ENCODE measurements at regions not wholly inside any gene's neighbourhood (a gene's known extent, or its start where the extent isn't known, plus 50 kb on each side); places are given as distances from the start of the nearest gene placed in this dataset.

- TF ChIP-seq CTCF (IDR thresholded peaks at IDR 0.05; ENCODE audit: low read depth, low read length) = no peak
- no peak for DNase-seq (ENCODE audit: extremely low read depth, low read depth)
Observed at GRCh38 chr14:95034788-95035187, 122.5 kb downstream of the DICER1 start.

- DNase-seq (ENCODE audit: extremely low read depth, low read depth) = no peak
- TF ChIP-seq CTCF (IDR thresholded peaks at IDR 0.05; ENCODE audit: low read depth, low read length) = no peak
Observed at GRCh38 chr14:95033682-95034632, 123.4 kb downstream of the DICER1 start.

- TF ChIP-seq CTCF (IDR thresholded peaks at IDR 0.05; ENCODE audit: low read depth, low read length) = no peak
Observed at GRCh38 chr14:95033031-95033430, 124.3 kb downstream of the DICER1 start.

GRCh38 chr14:95026851-95027463, 130.4 kb downstream of the DICER1 start:
- DNase-seq (ENCODE audit: extremely low read depth, low read depth) = no peak
- TF ChIP-seq CTCF (IDR thresholded peaks at IDR 0.05; ENCODE audit: low read depth, low read length) = no peak

More at GRCh38 chr14:95033031-95033430, 124.3 kb downstream of the DICER1 start:
- DNase-seq (ENCODE audit: extremely low read depth, low read depth) = no peak

- TF ChIP-seq CTCF (IDR thresholded peaks at IDR 0.05; ENCODE audit: low read depth, low read length) = no peak
- DNase-seq (ENCODE audit: extremely low read depth, low read depth) = no peak
Observed at GRCh38 chr14:95025941-95026340, 131.4 kb downstream of the DICER1 start.

GRCh38 chr14:95025218-95025617, 132.1 kb downstream of the DICER1 start:
- TF ChIP-seq CTCF (IDR thresholded peaks at IDR 0.05; ENCODE audit: low read depth, low read length) = no peak
- DNase-seq (ENCODE audit: extremely low read depth, low read depth) = no peak

- no peak for TF ChIP-seq CTCF (IDR thresholded peaks at IDR 0.05; ENCODE audit: low read depth, low read length)
- no peak for DNase-seq (ENCODE audit: extremely low read depth, low read depth)
Observed at GRCh38 chr14:95024380-95024779, 132.9 kb downstream of the DICER1 start.
